ENCODE measurements at regions not wholly inside any gene's neighbourhood (a gene's known extent, or its start where the extent isn't known, plus 50 kb on each side); places are given as distances from the start of the nearest gene placed in this dataset.

GRCh38 chr3:43997316-43997715 lies 244.4 kb upstream of the TOPAZ1 start:
- no peak for DNase-seq

GRCh38 chr3:43997788-43998369 lies 243.8 kb upstream of the TOPAZ1 start:
- peak; percentile 11 for DNase-seq

GRCh38 chr3:43998370-43998835 lies 243.3 kb upstream of the TOPAZ1 start:
- DNase-seq: no peak

- DNase-seq: no peak
Measured at GRCh38 chr3:43998836-43999727, 242.6 kb upstream of the TOPAZ1 start.

- DNase-seq: no peak
Measured at GRCh38 chr3:43999728-44000319, 241.9 kb upstream of the TOPAZ1 start.

GRCh38 chr3:44000586-44000985 lies 241.1 kb upstream of the TOPAZ1 start:
- DNase-seq: no peak

GRCh38 chr3:44001072-44001471 lies 240.6 kb upstream of the TOPAZ1 start:
- no peak for DNase-seq

GRCh38 chr3:44003801-44004200 lies 237.9 kb upstream of the TOPAZ1 start:
- no peak for DNase-seq

- no peak for DNase-seq
Measured at GRCh38 chr3:44011680-44012079, 230.0 kb upstream of the TOPAZ1 start.

- no peak for DNase-seq
Measured at GRCh38 chr3:44012160-44012899, 229.4 kb upstream of the TOPAZ1 start.

GRCh38 chr3:44013967-44014366 lies 227.7 kb upstream of the TOPAZ1 start:
- DNase-seq: no peak

GRCh38 chr3:44015170-44015569 lies 226.5 kb upstream of the TOPAZ1 start:
- DNase-seq: no peak

- DNase-seq: no peak
Measured at GRCh38 chr3:44016818-44017217, 224.9 kb upstream of the TOPAZ1 start.

GRCh38 chr3:44018926-44019325 lies 222.8 kb upstream of the TOPAZ1 start:
- DNase-seq: no peak

- no peak for DNase-seq
Measured at GRCh38 chr3:44019736-44020135, 221.9 kb upstream of the TOPAZ1 start.

- no peak for DNase-seq
Measured at GRCh38 chr3:44020143-44020542, 221.5 kb upstream of the TOPAZ1 start.

GRCh38 chr3:44021651-44022594 lies 219.8 kb upstream of the TOPAZ1 start:
- DNase-seq: no peak

GRCh38 chr3:44023961-44024593 lies 217.6 kb upstream of the TOPAZ1 start:
- DNase-seq: no peak

GRCh38 chr3:44026220-44026865 lies 215.3 kb upstream of the TOPAZ1 start:
- DNase-seq: no peak

GRCh38 chr3:44029100-44029499 lies 212.6 kb upstream of the TOPAZ1 start:
- DNase-seq: no peak

- no peak for DNase-seq
Measured at GRCh38 chr3:44030285-44030684, 211.4 kb upstream of the TOPAZ1 start.
